ENCODE measurements at regions not wholly inside any gene's neighbourhood (a gene's known extent, or its start where the extent isn't known, plus 50 kb on each side); places are given as distances from the start of the nearest gene placed in this dataset.

GRCh38 chr12:62162214-62162613 lies 98.0 kb upstream of the USP15 start:
- Mint-ChIP-seq H3K9me3 (no peaks in the 10 kb centered on the region), H3K27ac (no peak overlapping the region), H3K27me3 (ENCODE audit: low read depth) (no peaks in the 10 kb centered on the region), H3K4me3 (no peak overlapping the region), H3K4me1 (ENCODE audit: low read depth) (peaks cover 30% of the 10 kb centered on the region), H3K36me3 (ENCODE audit: low read depth) (no peaks in the 10 kb centered on the region)
- DNase-seq = no peak
- intact Hi-C loops (cut with micrococcal nuclease) = no loop called here
- CTCF ChIA-PET = interaction anchor here (0.6 kb wide), 1 partner anchor 637 kb away, joined by 3 read pairs; no protein-coding TSS in a partner anchor

GRCh38 chr12:62163368-62163767 lies 96.8 kb upstream of the USP15 start:
- no peak overlapping the region for H3K4me3 Mint-ChIP-seq
- no peaks in the 10 kb centered on the region for H3K9me3 Mint-ChIP-seq
- H3K27me3 Mint-ChIP-seq (ENCODE audit: low read depth) = no peaks in the 10 kb centered on the region
- H3K4me1 Mint-ChIP-seq (ENCODE audit: low read depth) = peaks cover 23% of the 10 kb centered on the region
- CTCF ChIA-PET = interaction anchor here (0.6 kb wide), 1 partner anchor 218 kb away, joined by 3 read pairs; no protein-coding TSS in a partner anchor
- DNase-seq = no peak
- intact Hi-C loops (cut with micrococcal nuclease) = no loop called here
- no peaks in the 10 kb centered on the region for H3K36me3 Mint-ChIP-seq (ENCODE audit: low read depth)
- H3K27ac Mint-ChIP-seq = no peak overlapping the region

DNA sequence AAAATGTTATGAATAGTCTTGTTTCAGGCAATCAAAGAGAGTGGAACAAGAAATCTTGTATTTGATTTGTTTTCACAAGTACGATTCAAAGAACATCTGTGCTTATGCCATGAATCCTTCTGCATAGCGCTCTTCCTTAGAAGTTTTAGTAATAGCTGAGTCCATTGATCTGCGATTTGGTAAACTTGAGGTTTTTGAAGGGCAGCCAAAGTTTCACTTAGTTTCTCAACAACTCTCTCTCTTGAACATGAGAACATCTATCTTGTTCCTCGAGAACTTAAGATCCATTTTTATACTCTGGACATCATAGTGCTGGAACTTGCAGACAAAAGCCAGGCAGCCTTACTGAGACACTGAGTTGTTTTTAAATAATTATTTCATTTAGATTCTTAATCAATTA lies 96.2 kb upstream of the USP15 start:
- H3K27ac Mint-ChIP-seq = no peak overlapping the region
- no peaks in the 10 kb centered on the region for H3K27me3 Mint-ChIP-seq (ENCODE audit: low read depth)
- no peaks in the 10 kb centered on the region for H3K9me3 Mint-ChIP-seq
- no peak for DNase-seq
- H3K4me1 Mint-ChIP-seq (ENCODE audit: low read depth) = peaks cover 17% of the 10 kb centered on the region
- CTCF ChIA-PET = no interaction called here
- H3K4me3 Mint-ChIP-seq = no peak overlapping the region
- no peaks in the 10 kb centered on the region for H3K36me3 Mint-ChIP-seq (ENCODE audit: low read depth)
- intact Hi-C loops (cut with micrococcal nuclease) = no loop called here

- H3K27ac Mint-ChIP-seq = no peak overlapping the region
- no peaks in the 10 kb centered on the region for H3K36me3 Mint-ChIP-seq (ENCODE audit: low read depth)
- H3K27me3 Mint-ChIP-seq (ENCODE audit: low read depth) = no peaks in the 10 kb centered on the region
- H3K9me3 Mint-ChIP-seq = no peaks in the 10 kb centered on the region
- no peak overlapping the region for H3K4me3 Mint-ChIP-seq
- intact Hi-C loops (cut with micrococcal nuclease) = no loop called here
- CTCF ChIA-PET = interaction anchor here (0.9 kb wide), 1 partner anchor 383 kb away, joined by 3 read pairs; no protein-coding TSS in a partner anchor
- no peak for DNase-seq
- peaks cover 10% of the 10 kb centered on the region for H3K4me1 Mint-ChIP-seq (ENCODE audit: low read depth)
These were observed 93.7 kb upstream of the USP15 start for GRCh38 chr12:62166525-62166924.

- no peak for DNase-seq
- no peaks in the 10 kb centered on the region for H3K36me3 Mint-ChIP-seq (ENCODE audit: low read depth)
- H3K27ac Mint-ChIP-seq = no peak overlapping the region
- no peak overlapping the region for H3K4me3 Mint-ChIP-seq
- H3K27me3 Mint-ChIP-seq (ENCODE audit: low read depth) = no peaks in the 10 kb centered on the region
- intact Hi-C loops (cut with micrococcal nuclease) = no loop called here
- no peaks in the 10 kb centered on the region for H3K9me3 Mint-ChIP-seq
- CTCF ChIA-PET = interaction anchor here (1.2 kb wide), 1 partner anchor 25 kb away, joined by 3 read pairs; no protein-coding TSS in a partner anchor
- H3K4me1 Mint-ChIP-seq (ENCODE audit: low read depth) = no peaks in the 10 kb centered on the region
These were observed 91.8 kb upstream of the USP15 start for GRCh38 chr12:62168411-62168810.

GRCh38 chr12:62170241-62170640 lies 90.0 kb upstream of the USP15 start:
- no peaks in the 10 kb centered on the region for H3K27me3 Mint-ChIP-seq (ENCODE audit: low read depth)
- no peaks in the 10 kb centered on the region for H3K4me1 Mint-ChIP-seq (ENCODE audit: low read depth)
- DNase-seq = no peak
- no peaks in the 10 kb centered on the region for H3K36me3 Mint-ChIP-seq (ENCODE audit: low read depth)
- intact Hi-C loops (cut with micrococcal nuclease) = no loop called here
- no peak overlapping the region for H3K4me3 Mint-ChIP-seq
- CTCF ChIA-PET = no interaction called here
- H3K9me3 Mint-ChIP-seq = no peaks in the 10 kb centered on the region
- H3K27ac Mint-ChIP-seq = no peak overlapping the region

DNA sequence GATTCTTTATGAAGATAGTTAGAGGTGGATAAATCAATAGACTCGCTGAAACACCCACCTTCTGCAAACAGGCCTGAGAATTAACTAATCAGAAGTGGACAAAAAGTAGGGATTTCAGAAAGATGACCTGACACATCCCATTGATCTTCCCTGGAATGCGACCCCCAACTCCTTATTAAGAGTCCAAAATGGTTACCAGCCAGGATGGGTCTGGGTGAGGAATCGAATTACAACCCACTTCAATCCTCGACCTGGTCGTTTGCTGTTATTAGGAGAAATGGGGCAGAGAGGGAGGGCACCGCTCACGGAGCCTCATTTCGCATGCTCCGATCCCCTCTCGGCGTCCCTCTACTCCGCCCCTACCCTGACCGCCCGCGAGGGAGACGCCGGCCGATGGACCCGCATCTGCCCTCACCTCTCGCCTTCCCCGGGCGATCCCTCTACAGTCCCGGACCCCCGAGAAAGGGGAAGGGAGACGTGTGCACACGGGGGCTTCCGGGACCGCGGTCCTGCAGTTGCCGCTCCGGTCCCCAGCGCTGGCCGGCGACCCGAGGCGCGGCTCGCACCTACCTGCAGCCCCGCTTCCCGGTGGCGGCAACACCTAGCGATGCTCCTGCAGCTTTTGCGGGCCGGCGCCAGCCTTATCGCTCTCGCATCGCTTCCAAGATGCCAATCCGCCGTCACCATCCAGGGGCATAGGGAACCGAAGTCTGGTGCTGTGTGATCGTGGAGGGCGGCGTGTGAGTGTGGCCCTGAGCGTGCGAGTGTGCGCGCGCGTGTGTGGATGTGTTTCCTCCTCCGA lies 69.3 kb upstream of the USP15 start:
- Mint-ChIP-seq H3K27me3 (ENCODE audit: low read depth) (peaks cover 36% of the 10 kb centered on the region), H3K9me3 (no peaks in the 10 kb centered on the region), H3K36me3 (ENCODE audit: low read depth) (no peaks in the 10 kb centered on the region), H3K4me3 (peak overlapping the region; percentile 78), H3K4me1 (ENCODE audit: low read depth) (peaks cover 14% of the 10 kb centered on the region), H3K27ac (no peak overlapping the region)
- peak; percentile 9 for DNase-seq
- CTCF ChIA-PET = interaction anchor here (0.5 to 0.8 kb wide), 2 partner anchors 18 to 19 kb away, joined by 3 read pairs; no protein-coding TSS in a partner anchor
- intact Hi-C loops (cut with micrococcal nuclease) = loop anchor here (2.0 to 10.0 kb wide), 5 partner anchors 32 to 536 kb away; no protein-coding TSS in a partner anchor

DNA sequence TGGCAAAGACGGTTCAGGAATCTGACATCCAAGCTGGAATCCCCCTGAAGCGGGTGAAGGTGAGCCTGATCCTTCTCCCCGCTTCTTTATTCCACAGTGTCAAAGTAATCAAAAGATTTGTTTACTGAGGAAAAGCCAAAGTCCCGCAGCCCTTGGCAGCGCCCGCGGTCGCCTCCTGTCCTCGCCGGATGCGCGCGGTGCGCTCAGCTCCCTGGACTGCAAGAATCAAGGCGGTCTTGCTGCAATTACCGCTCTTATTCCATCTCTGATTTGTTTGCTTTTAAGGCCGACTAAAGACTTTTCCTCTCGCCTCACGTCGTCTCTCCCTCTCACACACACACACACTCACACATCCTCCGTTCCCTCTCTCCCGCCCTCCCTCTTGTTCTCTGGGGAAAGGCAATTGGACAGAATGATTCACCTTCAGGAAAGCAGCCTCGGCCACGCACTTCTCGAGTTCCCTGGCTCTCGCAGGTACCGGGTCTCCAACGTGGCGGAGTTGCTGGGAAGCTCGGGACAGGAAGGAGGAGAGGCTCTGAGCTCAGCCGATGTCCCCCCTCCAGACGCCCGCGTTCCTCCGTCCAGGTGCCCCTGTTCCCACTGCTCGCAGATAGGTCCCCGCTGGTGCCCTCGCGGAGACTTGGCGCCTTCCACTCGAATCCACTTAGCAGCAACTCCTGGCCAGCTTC lies 68.6 kb upstream of the USP15 start:
- H3K36me3 Mint-ChIP-seq (ENCODE audit: low read depth) = no peaks in the 10 kb centered on the region
- no peak overlapping the region for H3K27ac Mint-ChIP-seq
- peak; percentile 34 for DNase-seq
- no peaks in the 10 kb centered on the region for H3K9me3 Mint-ChIP-seq
- peaks cover 14% of the 10 kb centered on the region for H3K4me1 Mint-ChIP-seq (ENCODE audit: low read depth)
- intact Hi-C loops (cut with micrococcal nuclease) = loop anchor here (1.0 to 10.0 kb wide), 8 partner anchors 33 to 1506 kb away; no protein-coding TSS in a partner anchor
- H3K27me3 Mint-ChIP-seq (ENCODE audit: low read depth) = peaks cover 36% of the 10 kb centered on the region
- CTCF ChIA-PET = interaction anchor here (0.7 to 1.0 kb wide), 3 partner anchors 17 to 243 kb away, joined by 3 to 4 read pairs (median 3); no protein-coding TSS in a partner anchor
- H3K4me3 Mint-ChIP-seq = peak overlapping the region; percentile 78

- H3K9me3 Mint-ChIP-seq = no peaks in the 10 kb centered on the region
- no peaks in the 10 kb centered on the region for H3K36me3 Mint-ChIP-seq (ENCODE audit: low read depth)
- peaks cover 14% of the 10 kb centered on the region for H3K4me1 Mint-ChIP-seq (ENCODE audit: low read depth)
- peaks cover 36% of the 10 kb centered on the region for H3K27me3 Mint-ChIP-seq (ENCODE audit: low read depth)
- peak; percentile 65 for DNase-seq
- H3K4me3 Mint-ChIP-seq = peak overlapping the region; percentile 78
- intact Hi-C loops (cut with micrococcal nuclease) = loop anchor here (1.0 to 10.0 kb wide), 7 partner anchors 69 to 1507 kb away; no protein-coding TSS in a partner anchor
- H3K27ac Mint-ChIP-seq = no peak overlapping the region
- CTCF ChIA-PET = interaction anchor here (0.7 to 1.4 kb wide), 8 partner anchors 10 to 492 kb away, joined by 3 to 6 read pairs (median 3); no protein-coding TSS in a partner anchor
These were observed 67.9 kb upstream of the USP15 start for GRCh38 chr12:62192180-62192902.

- no peak for DNase-seq
- Mint-ChIP-seq H3K9me3 (no peaks in the 10 kb centered on the region), H3K4me3 (no peak overlapping the region), H3K4me1 (ENCODE audit: low read depth) (peaks cover 14% of the 10 kb centered on the region), H3K27me3 (ENCODE audit: low read depth) (peaks cover 33% of the 10 kb centered on the region), H3K27ac (no peak overlapping the region), H3K36me3 (ENCODE audit: low read depth) (no peaks in the 10 kb centered on the region)
- intact Hi-C loops (cut with micrococcal nuclease) = loop anchor here (1.0 to 10.0 kb wide), 7 partner anchors 70 to 1508 kb away; no protein-coding TSS in a partner anchor
- CTCF ChIA-PET = interaction anchor here (0.6 to 1.4 kb wide), 12 partner anchors 11 to 493 kb away, joined by 3 to 6 read pairs (median 3); no protein-coding TSS in a partner anchor
These were observed 67.3 kb upstream of the USP15 start for GRCh38 chr12:62192903-62193250.

DNA sequence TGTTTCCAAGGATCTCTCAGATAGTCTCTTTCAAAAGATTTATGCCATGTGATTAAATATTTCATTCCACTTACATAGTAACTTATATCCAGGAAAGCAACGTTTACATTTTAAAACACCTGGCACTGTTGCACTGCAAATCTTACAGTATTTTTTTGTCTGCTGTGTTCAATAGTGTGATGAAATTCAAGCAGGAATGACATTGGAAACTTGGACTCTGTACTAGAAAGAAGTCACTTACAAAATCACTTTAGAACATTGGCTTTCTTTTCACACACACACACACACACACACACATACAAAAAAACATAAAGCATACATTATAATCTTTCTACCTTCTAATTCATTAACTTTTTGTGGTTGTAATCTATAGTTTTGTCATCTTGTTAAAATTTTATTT lies 66.2 kb upstream of the USP15 start:
- Mint-ChIP-seq H3K36me3 (ENCODE audit: low read depth) (no peaks in the 10 kb centered on the region), H3K4me1 (ENCODE audit: low read depth) (peaks cover 14% of the 10 kb centered on the region), H3K9me3 (no peaks in the 10 kb centered on the region), H3K4me3 (no peak overlapping the region), H3K27me3 (ENCODE audit: low read depth) (peaks cover 28% of the 10 kb centered on the region), H3K27ac (no peak overlapping the region)
- intact Hi-C loops (cut with micrococcal nuclease) = loop anchor here (5.0 to 10.0 kb wide), 4 partner anchors 243 to 539 kb away; no protein-coding TSS in a partner anchor
- no peak for DNase-seq
- CTCF ChIA-PET = interaction anchor here (0.5 to 1.3 kb wide), 6 partner anchors 14 to 229 kb away, joined by 3 to 5 read pairs (median 4); no protein-coding TSS in a partner anchor

DNA sequence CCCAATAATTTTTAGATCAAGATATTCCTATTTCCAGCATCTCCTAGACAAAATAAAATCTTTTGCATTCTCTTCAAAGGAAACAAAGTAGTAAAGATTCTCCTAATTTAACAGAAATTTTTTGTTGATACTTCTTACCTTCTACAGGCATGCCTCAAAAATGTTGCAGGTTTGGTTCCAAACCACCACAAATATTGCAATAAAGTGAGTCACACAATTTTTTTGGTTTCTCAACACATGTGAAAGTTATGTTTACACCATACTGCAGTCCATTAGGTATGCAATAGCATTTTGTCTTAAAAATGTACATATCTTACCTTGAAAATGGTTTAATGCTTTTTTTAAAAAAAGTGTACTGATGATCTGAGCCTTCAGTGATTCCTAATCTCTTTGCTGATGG lies 65.6 kb upstream of the USP15 start:
- H3K27ac Mint-ChIP-seq = no peak overlapping the region
- no peaks in the 10 kb centered on the region for H3K36me3 Mint-ChIP-seq (ENCODE audit: low read depth)
- intact Hi-C loops (cut with micrococcal nuclease) = loop anchor here (5.0 to 10.0 kb wide), 4 partner anchors 243 to 540 kb away; no protein-coding TSS in a partner anchor
- H3K4me1 Mint-ChIP-seq (ENCODE audit: low read depth) = peaks cover 14% of the 10 kb centered on the region
- no peak overlapping the region for H3K4me3 Mint-ChIP-seq
- DNase-seq = no peak
- no peaks in the 10 kb centered on the region for H3K9me3 Mint-ChIP-seq
- CTCF ChIA-PET = no interaction called here
- peaks cover 24% of the 10 kb centered on the region for H3K27me3 Mint-ChIP-seq (ENCODE audit: low read depth)
